NCI-H2196 treated with DMSO at 0.1 percent for 48 hours (cell line): ENCODE measurements at regions not wholly inside any gene's neighbourhood (a gene's known extent, or its start where the extent isn't known, plus 50 kb on each side); places are given as distances from the start of the nearest gene placed in this dataset.
A peak's percentile ranks its signal among the peaks of the same experiment; 100 is the strongest.
"Not testable (repeated sequence)": the region's sequence is repeated elsewhere in the genome, so short reads cannot be mapped to it uniquely, and the experiment has no call there.

Experiments used
- DNase-seq: peaks from one replicate; lab custom pipeline; 2025; ENCODE audit not compliant: unreplicated experiment; lab: John Stamatoyannopoulos, UW

DNA sequence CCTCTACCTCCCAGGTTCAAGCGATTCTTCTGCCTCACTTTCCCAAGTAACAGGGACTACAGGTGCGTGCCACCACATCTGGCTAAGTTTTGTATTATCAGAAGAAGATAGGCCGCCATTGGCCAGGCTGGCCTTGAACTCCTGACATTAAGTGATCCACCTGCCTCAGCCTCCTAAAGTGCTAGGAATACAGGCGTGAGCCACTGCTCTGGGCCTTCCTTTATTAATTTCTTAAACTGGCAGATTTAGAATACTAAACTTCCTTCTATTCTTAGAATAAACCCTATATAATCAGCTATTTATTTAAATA, 86.6 kb downstream of the HFE start:
- DNase-seq = no peak

DNA sequence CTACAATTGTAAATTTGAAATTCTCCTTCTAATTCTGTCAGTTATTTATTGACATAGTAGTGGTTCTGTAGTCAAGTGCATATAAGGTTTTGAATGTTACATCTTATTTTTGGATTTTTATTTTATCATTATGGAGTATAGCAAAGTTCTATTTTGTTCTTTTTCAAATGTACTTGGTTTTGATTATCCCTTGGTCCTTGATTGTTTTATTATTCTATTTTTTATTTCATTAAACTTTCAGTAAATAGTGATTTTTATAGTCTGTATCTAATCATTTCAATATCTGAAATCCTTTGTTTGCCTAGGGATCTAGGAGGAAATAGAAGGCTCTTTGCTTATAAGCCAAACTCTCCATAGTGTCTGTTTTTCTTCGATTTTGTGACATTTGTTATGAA, 87.8 kb downstream of the HFE start:
- no peak for DNase-seq

- no peak for DNase-seq
Observed at GRCh38 chr6:26175428-26176181, 88.4 kb downstream of the HFE start.

DNA sequence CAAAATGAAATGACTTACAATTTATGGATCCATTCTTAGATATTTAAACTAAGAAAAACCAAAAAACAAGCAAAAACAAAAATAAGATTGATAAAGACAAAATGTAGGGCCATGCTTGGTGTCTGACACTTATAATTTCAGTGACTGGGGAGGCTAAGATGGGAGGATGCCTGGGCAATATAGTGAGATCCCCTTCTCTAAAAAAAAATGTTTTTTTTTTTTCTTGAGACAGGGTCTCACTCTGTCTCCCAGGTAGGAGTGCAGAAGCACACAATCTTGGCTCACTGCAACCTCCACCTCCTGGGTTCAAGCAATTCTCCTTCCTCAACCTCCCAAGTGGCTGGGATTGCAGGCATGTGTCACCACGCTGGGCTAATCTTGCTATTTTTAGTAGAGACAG, 92.4 kb downstream of the HFE start:
- DNase-seq = no peak

- DNase-seq = no peak
Observed at GRCh38 chr6:26180346-26180745, 93.1 kb downstream of the HFE start.

DNA sequence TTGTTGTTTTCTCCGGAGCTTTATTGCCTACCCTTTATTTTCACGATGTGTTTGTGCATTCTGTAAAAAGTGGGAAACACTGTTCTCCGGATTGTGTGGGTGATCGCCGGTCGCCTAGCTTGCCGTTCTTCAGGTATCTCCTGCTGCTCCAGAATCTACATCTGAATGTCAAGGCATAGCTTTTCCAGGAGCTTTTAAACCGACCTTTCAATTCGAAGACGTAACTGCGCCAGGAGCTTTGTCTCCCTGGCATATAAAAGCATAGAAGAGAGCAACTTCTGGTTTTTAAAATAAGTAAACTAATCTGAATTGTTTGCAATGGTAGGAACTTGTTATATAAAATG, 96.0 kb downstream of the HFE start:
- no peak for DNase-seq

DNA sequence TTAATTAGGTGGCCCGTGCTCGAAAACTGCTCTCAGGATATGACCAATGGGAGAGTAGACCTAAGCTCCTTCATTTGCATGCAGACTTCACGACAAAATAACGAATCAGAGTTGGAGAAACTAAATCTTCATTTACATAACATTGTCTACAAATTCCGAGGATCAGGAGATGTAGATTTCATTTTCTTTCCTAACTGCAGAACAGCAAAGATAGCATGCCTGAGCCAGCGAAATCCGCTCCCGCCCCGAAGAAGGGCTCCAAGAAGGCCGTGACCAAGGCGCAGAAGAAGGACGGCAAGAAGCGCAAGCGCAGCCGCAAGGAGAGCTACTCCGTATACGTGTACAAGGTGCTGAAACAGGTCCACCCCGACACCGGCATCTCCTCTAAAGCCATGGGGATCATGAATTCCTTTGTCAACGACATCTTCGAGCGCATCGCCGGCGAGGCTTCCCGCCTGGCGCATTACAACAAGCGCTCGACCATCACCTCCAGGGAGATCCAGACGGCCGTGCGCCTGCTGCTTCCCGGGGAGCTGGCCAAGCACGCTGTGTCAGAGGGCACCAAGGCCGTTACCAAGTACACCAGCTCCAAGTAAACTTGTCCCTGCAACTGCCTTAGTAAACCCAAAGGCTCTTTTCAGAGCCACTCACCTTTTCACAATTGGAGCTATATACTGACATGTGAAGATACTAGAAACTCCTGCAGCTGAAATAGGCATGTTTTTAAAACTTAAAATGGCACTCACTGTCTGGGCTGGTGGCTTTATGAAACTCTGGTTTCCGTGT, 96.5 kb downstream of the HFE start:
- no peak for DNase-seq

DNA sequence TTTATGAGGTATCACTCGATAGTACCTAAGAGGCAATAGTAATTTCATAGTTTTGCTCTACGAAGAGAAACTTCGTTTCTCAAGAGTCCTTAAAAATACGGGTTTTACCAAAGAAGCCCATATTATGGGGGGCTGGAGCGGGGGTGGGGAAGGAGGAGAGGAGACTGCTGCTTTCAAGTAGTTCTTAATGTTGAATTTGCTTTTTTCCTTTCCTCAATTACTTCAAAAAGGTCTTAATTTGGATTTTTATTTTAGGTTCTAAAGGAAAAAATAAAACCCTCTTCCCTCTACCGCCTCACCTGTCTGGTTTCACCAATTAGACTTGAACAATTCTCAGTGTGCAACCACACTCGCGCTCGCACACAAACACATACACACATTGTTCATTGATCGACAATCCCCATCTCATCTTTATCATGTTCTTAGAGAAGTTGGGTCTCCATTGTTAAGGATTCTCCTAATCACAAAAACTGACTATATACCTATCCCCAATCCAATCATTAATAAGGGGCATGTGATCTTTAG, 97.2 kb downstream of the HFE start:
- no peak for DNase-seq

GRCh38 chr6:26185004-26185403, 97.8 kb downstream of the HFE start:
- no peak for DNase-seq

GRCh38 chr6:26185802-26186201, 98.6 kb downstream of the HFE start:
- DNase-seq = no peak

GRCh38 chr6:26186652-26187051, 99.4 kb downstream of the HFE start:
- DNase-seq = no peak

GRCh38 chr6:26187292-26187691, 100.1 kb downstream of the HFE start:
- no peak for DNase-seq

- DNase-seq = no peak
Observed at GRCh38 chr6:26187981-26188635, 100.9 kb downstream of the HFE start.

- not testable (repeated sequence) for DNase-seq
Observed at GRCh38 chr6:26191512-26191911, 104.3 kb downstream of the HFE start.

DNA sequence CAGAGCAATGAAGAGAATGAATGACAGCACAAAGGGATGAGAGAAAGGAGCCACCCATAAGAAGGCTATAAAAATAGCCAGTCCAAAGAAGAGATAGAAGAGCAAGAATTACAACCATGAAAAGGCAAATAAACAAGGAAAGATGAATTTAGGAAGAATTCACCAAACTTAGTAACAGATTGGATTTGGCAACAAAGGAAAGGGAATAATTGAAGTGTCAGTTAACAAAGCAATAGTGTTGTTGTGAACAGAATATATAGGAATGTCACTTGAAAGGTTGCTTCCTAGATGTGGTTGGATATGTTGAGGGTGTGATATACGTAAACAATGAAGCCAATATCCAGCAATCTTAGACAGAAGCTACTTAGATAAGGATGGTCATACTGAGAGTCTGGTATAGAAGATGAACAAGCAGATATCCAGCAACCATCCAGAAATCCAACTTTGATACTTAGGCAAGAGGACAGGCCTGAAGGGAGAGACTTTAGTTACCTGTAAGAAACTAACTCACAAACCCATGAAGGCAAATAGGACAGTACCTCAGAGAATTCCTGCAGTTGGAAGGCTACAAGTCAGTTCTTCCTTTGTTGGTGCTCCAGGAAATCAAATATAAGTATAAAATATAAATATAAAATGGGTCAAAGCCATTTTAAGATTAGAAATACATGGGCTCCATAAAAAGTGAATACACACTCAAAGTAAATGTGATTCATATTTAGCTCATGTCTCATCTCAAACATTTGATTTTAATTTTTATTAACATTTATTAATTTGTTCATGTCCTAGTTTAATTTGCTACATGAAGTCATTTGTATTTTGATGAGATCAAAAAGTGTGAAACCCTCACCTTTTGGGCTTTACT, 106.5 kb downstream of the HFE start:
- no peak for DNase-seq

DNA sequence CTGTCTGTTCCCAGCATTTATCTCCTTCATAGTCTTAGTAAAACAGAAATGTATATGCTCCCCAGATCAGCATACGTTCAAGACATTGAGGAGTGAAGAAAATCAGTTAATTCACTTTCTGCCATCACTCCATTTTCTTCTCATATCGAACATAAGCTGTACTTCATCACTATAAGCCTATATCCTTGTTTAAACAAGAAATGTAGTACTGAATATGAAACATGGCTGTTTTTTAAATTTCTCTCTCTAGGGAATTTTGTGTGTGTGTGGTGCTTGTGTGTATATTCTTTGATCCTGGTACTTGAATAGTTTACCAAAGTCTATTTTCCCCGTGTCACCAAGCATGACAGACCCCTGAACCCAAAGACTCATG, 107.1 kb downstream of the HFE start:
- no peak for DNase-seq

GRCh38 chr6:26194816-26195375, 107.7 kb downstream of the HFE start:
- no peak for DNase-seq

GRCh38 chr6:26195376-26195923, 108.2 kb downstream of the HFE start:
- DNase-seq = peak; percentile 17

GRCh38 chr6:26195924-26196845, 109.0 kb downstream of the HFE start:
- DNase-seq = no peak
